Liver (tissue), 8 donors: ENCODE measurements at regions not wholly inside any gene's neighbourhood (a gene's known extent, or its start where the extent isn't known, plus 50 kb on each side); places are given as distances from the start of the nearest gene placed in this dataset.

Experiments
- DNase-seq: peaks from one replicate; pipeline ENCODE4 v3.0.0-alpha.2; 2017; ENCODE audit warnings: low spot score
- H3K27ac ChIP-seq, 2 donors: one replicate each; pipeline ENCODE4 v1.7.0; 2013; ENCODE audit warnings: inconsistent platforms in 2 of 2, low read length in 2 of 2, control low read depth in 1 of 2, low read depth in 1 of 2, mild to moderate bottlenecking in 1 of 2
- H3K27me3 ChIP-seq, 4 donors: one replicate each; pipeline versions ENCODE4 v1.6.1 to v1.7.0; 2013; ENCODE audit warnings: low read length in 3 of 4, inconsistent platforms in 1 of 4, mild to moderate bottlenecking in 1 of 4, moderate library complexity in 1 of 4; ENCODE audit not compliant: control insufficient read depth in 4 of 4, insufficient read depth in 4 of 4
- H3K36me3 ChIP-seq, 4 donors: one replicate each; pipeline versions ENCODE4 v1.6.1 to v1.7.0; 2013; ENCODE audit warnings: low read length in 3 of 4, mild to moderate bottlenecking in 3 of 4, low read depth in 1 of 4, moderate library complexity in 1 of 4; ENCODE audit not compliant: control insufficient read depth in 4 of 4, insufficient read depth in 3 of 4
- H3K4me1 ChIP-seq, 4 donors: one replicate each; pipeline versions ENCODE4 v1.6.1 to v1.7.0; 2013; ENCODE audit warnings: low read length in 3 of 4, mild to moderate bottlenecking in 3 of 4, moderate library complexity in 1 of 4; ENCODE audit not compliant: control insufficient read depth in 4 of 4, insufficient read depth in 4 of 4
- H3K4me3 ChIP-seq, 3 donors: one replicate each; pipeline versions ENCODE4 v1.6.1 to v1.7.0; 2013; ENCODE audit warnings: low read length in 3 of 3, control low read depth in 1 of 3, low read depth in 1 of 3, mild to moderate bottlenecking in 1 of 3
- H3K9ac ChIP-seq, 2 donors: one replicate each; pipeline ENCODE4 v1.7.0; 2013; ENCODE audit warnings: low read length in 2 of 2, mild to moderate bottlenecking in 2 of 2, moderate library complexity in 2 of 2, control low read depth in 1 of 2, low read depth in 1 of 2
- H3K9me3 ChIP-seq, 4 donors: one replicate each; pipeline versions ENCODE4 v1.6.1 to v1.7.0; 2013; ENCODE audit warnings: low read length in 3 of 4; ENCODE audit not compliant: control insufficient read depth in 4 of 4
- ATF3 ChIP-seq: IDR thresholded peaks from 2 replicates; pipeline ENCODE4 v1.6.1; 2016; ENCODE audit warnings: antibody characterized with exemption
- CTCF ChIP-seq: fragments of 150-350 bp; IDR thresholded peaks from 2 replicates; pipeline ENCODE4 v1.5.1; 2017; ENCODE audit warnings: improper control_type of control experiment, low read depth, low read length; ENCODE audit not compliant: missing input control
- EGR1 ChIP-seq, 2 donors: IDR thresholded peaks; 2 replicates each; pipeline ENCODE4 v1.6.1; 2016 to 2018; ENCODE audit warnings: antibody characterized with exemption in 2 of 2, low read depth in 2 of 2
- FOXA1 ChIP-seq: IDR thresholded peaks from 2 replicates; pipeline ENCODE4 v1.6.1; 2016; ENCODE audit warnings: antibody characterized with exemption
- FOXA2 ChIP-seq: IDR thresholded peaks from 2 replicates; pipeline ENCODE4 v1.6.1; 2016; ENCODE audit warnings: antibody characterized with exemption
- GABPA ChIP-seq, 2 donors: IDR thresholded peaks in 1 of 2; conservative IDR thresholded peaks in 1 of 2; 2 replicates each; pipeline ENCODE4 v1.6.1; 2016; ENCODE audit warnings: antibody characterized with exemption in 2 of 2, mild to moderate bottlenecking in 1 of 2, moderate library complexity in 1 of 2
- HNF4A ChIP-seq, 2 donors: conservative IDR thresholded peaks; 2 replicates each; pipeline ENCODE4 v1.6.1; 2016; ENCODE audit warnings: antibody characterized with exemption in 2 of 2, mild to moderate bottlenecking in 2 of 2
- HNF4G ChIP-seq: IDR thresholded peaks from 2 replicates; pipeline ENCODE4 v1.6.1; 2016; ENCODE audit warnings: antibody characterized with exemption
- RAD21 ChIP-seq, 2 donors: IDR thresholded peaks; 2 replicates each; pipeline ENCODE4 v1.6.1; 2016; ENCODE audit warnings: antibody characterized with exemption in 2 of 2, mild to moderate bottlenecking in 2 of 2
- REST ChIP-seq: IDR thresholded peaks from 2 replicates; pipeline ENCODE4 v1.6.1; 2016; ENCODE audit warnings: antibody characterized with exemption, mild to moderate bottlenecking
- RXRA ChIP-seq, 2 donors: IDR thresholded peaks; 2 replicates each; pipeline ENCODE4 v1.6.1; 2017 to 2018; ENCODE audit warnings: antibody characterized with exemption in 2 of 2, mild to moderate bottlenecking in 1 of 2
- SP1 ChIP-seq: IDR thresholded peaks from 2 replicates; pipeline ENCODE4 v1.6.1; 2018; ENCODE audit warnings: antibody characterized with exemption, mild to moderate bottlenecking
- TAF1 ChIP-seq: conservative IDR thresholded peaks from 2 replicates; pipeline ENCODE4 v1.6.1; 2016; ENCODE audit warnings: antibody characterized with exemption, mild to moderate bottlenecking
- YY1 ChIP-seq: IDR thresholded peaks from 2 replicates; pipeline ENCODE4 v1.6.1; 2016; ENCODE audit warnings: antibody characterized with exemption, mild to moderate bottlenecking
- WGBS: extraction: QIAGEN DNeasy Blood & Tissue Kit; methylation state at CpG from one replicate; pipeline ENCODE4 v1.1.7; 2013; 5-methylcytosine and 5-hydroxymethylcytosine counted together
- TF ChIP-seq, protein P1 (sequence below): IDR thresholded peaks from 2 replicates; pipeline ENCODE4 v1.6.1; 2016; ENCODE audit warnings: antibody characterized with exemption
- TF ChIP-seq, protein P2 (sequence below): IDR thresholded peaks from 2 replicates; pipeline ENCODE4 v1.6.1; 2016; ENCODE audit warnings: antibody characterized with exemption
- donor health status: healthy.
- donor health status: healthy.
- donor health status: healthy.
- donor health status: healthy.
- donor health status: healthy.

- no peak overlapping the region for H3K27ac ChIP-seq
- no peaks in the 10 kb centered on the region for H3K36me3 ChIP-seq
- no peaks in the 10 kb centered on the region for H3K9me3 ChIP-seq
- WGBS = 77% methylated on average over 3 of the region's 3 CpGs
- H3K27me3 ChIP-seq = no peaks in the 10 kb centered on the region
- DNase-seq = no peak
- TF ChIP-seq TAF1 (no peak), FOXA1 (no peak), REST (no peak), EGR1 (IDR thresholded peaks at IDR 0.05; ENCODE audit: low read depth in 2 of 2) (no peak), YY1 (no peak), RXRA (IDR thresholded peaks at IDR 0.05) (no peak), SP1 (no peak), CTCF (no peak), ATF3 (no peak), HNF4A (conservative IDR thresholded peaks at IDR 0.05) (no peak), RAD21 (IDR thresholded peaks at IDR 0.05) (no peak), GABPA (IDR thresholded peaks at IDR 0.05 in 1 of 2, conservative IDR thresholded peaks at IDR 0.05 in 1 of 2) (no peak), HNF4G (no peak), FOXA2 (no peak)
- TF ChIP-seq, protein P1, sequence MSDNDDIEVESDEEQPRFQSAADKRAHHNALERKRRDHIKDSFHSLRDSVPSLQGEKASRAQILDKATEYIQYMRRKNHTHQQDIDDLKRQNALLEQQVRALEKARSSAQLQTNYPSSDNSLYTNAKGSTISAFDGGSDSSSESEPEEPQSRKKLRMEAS = no peak
- no peaks in the 10 kb centered on the region for H3K4me1 ChIP-seq
- no peak overlapping the region for H3K4me3 ChIP-seq
- H3K9ac ChIP-seq = no peak overlapping the region
Measured at GRCh38 chr4:98803251-98803650, 125.7 kb downstream of the EIF4E start.

DNA sequence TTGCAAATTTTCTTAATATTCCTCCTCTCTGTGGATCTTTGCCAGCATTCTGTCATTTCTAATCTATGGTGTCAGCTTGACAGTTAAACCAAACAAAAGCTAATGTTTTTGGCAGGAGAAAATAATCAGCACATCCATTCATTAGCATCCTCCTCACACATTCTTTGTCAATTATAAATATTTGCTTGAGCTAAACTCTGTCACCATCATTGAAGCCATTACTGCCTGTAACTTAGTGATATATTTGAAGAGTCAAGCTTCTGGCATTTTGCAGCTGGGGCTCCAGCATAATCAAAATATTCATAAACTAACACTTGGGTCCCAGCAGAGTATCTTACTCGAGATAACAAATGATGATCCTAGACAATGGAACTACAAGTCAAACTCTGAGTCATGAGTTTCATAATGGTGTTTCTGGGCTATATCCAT is 126.1 kb downstream of the EIF4E start:
- no peak overlapping the region for H3K4me3 ChIP-seq
- no peak overlapping the region for H3K27ac ChIP-seq
- no peak for DNase-seq
- 59% methylated on average over 1 of the region's 1 CpG for WGBS
- H3K9ac ChIP-seq = no peak overlapping the region
- TF ChIP-seq HNF4G = no peak
- no peak for TF ChIP-seq FOXA2
- TF ChIP-seq, protein P2, sequence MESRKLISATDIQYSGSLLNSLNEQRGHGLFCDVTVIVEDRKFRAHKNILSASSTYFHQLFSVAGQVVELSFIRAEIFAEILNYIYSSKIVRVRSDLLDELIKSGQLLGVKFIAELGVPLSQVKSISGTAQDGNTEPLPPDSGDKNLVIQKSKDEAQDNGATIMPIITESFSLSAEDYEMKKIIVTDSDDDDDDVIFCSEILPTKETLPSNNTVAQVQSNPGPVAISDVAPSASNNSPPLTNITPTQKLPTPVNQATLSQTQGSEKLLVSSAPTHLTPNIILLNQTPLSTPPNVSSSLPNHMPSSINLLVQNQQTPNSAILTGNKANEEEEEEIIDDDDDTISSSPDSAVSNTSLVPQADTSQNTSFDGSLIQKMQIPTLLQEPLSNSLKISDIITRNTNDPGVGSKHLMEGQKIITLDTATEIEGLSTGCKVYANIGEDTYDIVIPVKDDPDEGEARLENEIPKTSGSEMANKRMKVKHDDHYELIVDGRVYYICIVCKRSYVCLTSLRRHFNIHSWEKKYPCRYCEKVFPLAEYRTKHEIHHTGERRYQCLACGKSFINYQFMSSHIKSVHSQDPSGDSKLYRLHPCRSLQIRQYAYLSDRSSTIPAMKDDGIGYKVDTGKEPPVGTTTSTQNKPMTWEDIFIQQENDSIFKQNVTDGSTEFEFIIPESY = no peak
- TF ChIP-seq, protein P1 = no peak
- no peak for TF ChIP-seq RAD21 (IDR thresholded peaks at IDR 0.05)
- TF ChIP-seq YY1 = no peak
- no peaks in the 10 kb centered on the region for H3K9me3 ChIP-seq
- no peaks in the 10 kb centered on the region for H3K36me3 ChIP-seq
- H3K27me3 ChIP-seq = no peaks in the 10 kb centered on the region
- no peaks in the 10 kb centered on the region for H3K4me1 ChIP-seq
